Panc1 (cell line): ENCODE measurements at regions not wholly inside any gene's neighbourhood (a gene's known extent, or its start where the extent isn't known, plus 50 kb on each side); places are given as distances from the start of the nearest gene placed in this dataset.

Source experiments
- CTCF ChIP-seq: fragments of 450-650 bp; IDR thresholded peaks from 2 replicates; pipeline ENCODE4 v1.5.1; 2017; ENCODE audit warnings: mild to moderate bottlenecking
- POLR2AphosphoS5 ChIP-seq: IDR thresholded peaks from 2 replicates; pipeline ENCODE4 v1.6.1; 2012; ENCODE audit warnings: mild to moderate bottlenecking, low read depth, low read length, moderate library complexity
- REST ChIP-seq, 2 experiments: IDR thresholded peaks; 2 replicates each; pipeline ENCODE4 v1.6.1; 2011 to 2012; ENCODE audit warnings: low read depth in 2 of 2, control low read depth in 1 of 2, low read length in 1 of 2, mild to moderate bottlenecking in 1 of 2, moderate library complexity in 1 of 2; ENCODE audit not compliant: insufficient read depth in 1 of 2

GRCh38 chr10:124253006-124253405 lies 159.6 kb upstream of the CHST15 start:
- TF ChIP-seq CTCF (no peak), REST (IDR thresholded peaks at IDR 0.05; ENCODE audit: insufficient read depth in 1 of 2, low read depth in 2 of 2, low read length in 1 of 2) (no peak), POLR2AphosphoS5 (no peak)
